Tibial artery (tissue), 4 donors: ENCODE measurements at regions not wholly inside any gene's neighbourhood (a gene's known extent, or its start where the extent isn't known, plus 50 kb on each side); places are given as distances from the start of the nearest gene placed in this dataset.
"Not testable (repeated sequence)": the region's sequence is repeated elsewhere in the genome, so short reads cannot be mapped to it uniquely, and the experiment has no call there.

Experiments used
- DNase-seq, 2 donors: peaks; one replicate each; pipeline ENCODE4 v3.0.0-alpha.2; 2019
- H3K27ac ChIP-seq, 2 donors: fragments of 200-600 bp; sonication (generic) in 1 of 2; 1 replicate in 1 of 2; 2 replicates in 1 of 2; pipeline ENCODE4 v1.5.1; 2018 to 2019; ENCODE audit warnings: mild to moderate bottlenecking in 1 of 2
- H3K27me3 ChIP-seq, 2 donors: fragments of 200-600 bp; sonication (generic) in 1 of 2; one replicate each; pipeline versions ENCODE4 v1.5.1 to v1.6.0; 2016 to 2019
- H3K36me3 ChIP-seq, 3 donors: fragments of 200-600 bp; sonication (generic) in 2 of 3; one replicate each; pipeline ENCODE4 v1.5.1; 2016 to 2019; ENCODE audit warnings: mild to moderate bottlenecking in 2 of 3
- H3K4me1 ChIP-seq, 4 donors: fragments of 200-600 bp; sonication (generic) in 2 of 4; 1 replicate in 3 of 4; 2 replicates in 1 of 4; pipeline ENCODE4 v1.5.1; 2016 to 2019
- H3K4me3 ChIP-seq, 2 donors: fragments of 200-600 bp; sonication (generic) in 1 of 2; 1 replicate in 1 of 2; 2 replicates in 1 of 2; pipeline ENCODE4 v1.5.1; 2018 to 2019; ENCODE audit warnings: mild to moderate bottlenecking in 2 of 2
- H3K9me3 ChIP-seq, 3 donors: fragments of 200-600 bp; sonication (generic) in 1 of 3; one replicate each; pipeline ENCODE4 v1.5.1; 2016 to 2019
- intact Hi-C: fragments of 100-400 bp; cut with DNase I; formaldehyde crosslinking; loops from one replicate; pipeline ENCODE4 v1.15.0; 2023; ENCODE audit warnings: low total_unique reads
- TF ChIP-seq, protein P1 (sequence below), 2 experiments: fragments of 200-600 bp in 1 of 2; fragments of 450-650 bp in 1 of 2; IDR thresholded peaks; one replicate each; pipeline ENCODE4 v1.5.1; 2017 to 2019; ENCODE audit warnings: antibody characterized with exemption in 2 of 2, mild to moderate bottlenecking in 1 of 2, moderate library complexity in 1 of 2

DNA sequence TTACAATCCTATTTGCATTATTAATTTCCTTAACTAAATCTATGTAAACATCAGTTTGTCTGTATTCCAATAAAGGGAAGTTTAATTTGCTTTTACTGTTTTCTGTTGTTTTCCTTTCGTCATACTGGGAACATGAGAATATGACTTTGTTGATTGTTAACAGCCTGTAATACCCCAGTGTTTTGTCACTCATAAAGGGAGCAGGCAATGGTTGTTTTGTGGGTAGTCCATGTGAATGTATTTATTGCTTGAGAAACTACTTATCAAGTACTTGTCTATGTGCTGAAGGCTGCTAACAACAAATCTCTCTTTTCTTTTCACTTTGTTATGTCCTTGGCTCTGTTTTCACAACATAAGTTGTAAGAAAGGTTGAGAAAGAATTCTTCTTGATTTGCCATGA is 1070.2 kb upstream of the ACO1 start:
- H3K9me3 ChIP-seq, result no peaks in the 10 kb centered on the region
- TF ChIP-seq, protein P1, sequence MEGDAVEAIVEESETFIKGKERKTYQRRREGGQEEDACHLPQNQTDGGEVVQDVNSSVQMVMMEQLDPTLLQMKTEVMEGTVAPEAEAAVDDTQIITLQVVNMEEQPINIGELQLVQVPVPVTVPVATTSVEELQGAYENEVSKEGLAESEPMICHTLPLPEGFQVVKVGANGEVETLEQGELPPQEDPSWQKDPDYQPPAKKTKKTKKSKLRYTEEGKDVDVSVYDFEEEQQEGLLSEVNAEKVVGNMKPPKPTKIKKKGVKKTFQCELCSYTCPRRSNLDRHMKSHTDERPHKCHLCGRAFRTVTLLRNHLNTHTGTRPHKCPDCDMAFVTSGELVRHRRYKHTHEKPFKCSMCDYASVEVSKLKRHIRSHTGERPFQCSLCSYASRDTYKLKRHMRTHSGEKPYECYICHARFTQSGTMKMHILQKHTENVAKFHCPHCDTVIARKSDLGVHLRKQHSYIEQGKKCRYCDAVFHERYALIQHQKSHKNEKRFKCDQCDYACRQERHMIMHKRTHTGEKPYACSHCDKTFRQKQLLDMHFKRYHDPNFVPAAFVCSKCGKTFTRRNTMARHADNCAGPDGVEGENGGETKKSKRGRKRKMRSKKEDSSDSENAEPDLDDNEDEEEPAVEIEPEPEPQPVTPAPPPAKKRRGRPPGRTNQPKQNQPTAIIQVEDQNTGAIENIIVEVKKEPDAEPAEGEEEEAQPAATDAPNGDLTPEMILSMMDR (IDR thresholded peaks at IDR 0.05), result no peak
- H3K4me3 ChIP-seq, result no peak overlapping the region
- intact Hi-C loops, result no loop called here
- DNase-seq, result no peak
- no peaks in the 10 kb centered on the region for H3K27me3 ChIP-seq
- no peaks in the 10 kb centered on the region for H3K4me1 ChIP-seq
- no peaks in the 10 kb centered on the region for H3K36me3 ChIP-seq
- H3K27ac ChIP-seq, result no peak overlapping the region

DNA sequence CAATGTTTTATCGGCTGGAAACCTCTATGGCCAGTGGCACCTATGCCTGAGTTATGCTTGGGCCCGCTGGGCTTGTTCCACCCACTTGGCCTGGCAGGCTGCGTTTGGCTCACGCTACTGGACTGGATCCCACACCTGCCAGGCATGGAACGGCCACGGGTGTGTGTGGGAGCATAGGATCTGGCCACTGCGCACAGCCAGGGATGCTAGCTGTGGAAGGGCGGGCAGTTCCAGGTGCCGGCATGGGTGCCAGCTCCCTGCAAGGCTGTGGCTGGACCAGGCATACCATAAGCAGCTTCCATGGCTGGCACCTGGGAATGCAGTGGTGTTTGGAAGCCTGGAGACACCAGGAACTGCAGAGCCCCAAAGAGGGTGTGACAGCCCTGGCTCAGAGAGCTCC is 1063.9 kb upstream of the ACO1 start:
- Histone ChIP-seq H3K36me3 (no peaks in the 10 kb centered on the region), H3K4me1 (no peaks in the 10 kb centered on the region), H3K27ac (no peak overlapping the region), H3K9me3 (no peaks in the 10 kb centered on the region), H3K4me3 (no peak overlapping the region), H3K27me3 (no peaks in the 10 kb centered on the region)
- intact Hi-C loops, result no loop called here
- TF ChIP-seq, protein P1 (IDR thresholded peaks at IDR 0.05), result no peak
- no peak for DNase-seq

DNA sequence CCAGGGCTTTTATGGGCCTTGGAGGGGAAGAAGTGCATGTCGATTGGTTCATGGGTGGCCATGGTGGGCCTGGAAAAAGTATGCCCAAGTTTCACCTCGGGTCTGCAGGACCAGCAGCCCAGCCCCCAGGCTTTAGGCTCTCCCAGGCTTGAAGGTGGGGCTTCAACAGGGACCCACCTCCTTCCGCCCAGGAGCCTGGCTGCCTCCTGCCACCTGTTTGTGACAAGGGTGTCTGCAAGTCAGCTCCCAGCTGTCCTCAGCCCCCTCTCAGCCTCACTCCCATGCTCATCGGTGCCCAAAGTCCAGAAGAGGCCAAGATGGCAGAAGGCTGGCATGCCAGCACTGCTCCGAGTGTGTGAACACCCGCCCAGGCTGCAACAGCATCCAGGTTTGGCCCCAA is 1063.2 kb upstream of the ACO1 start:
- intact Hi-C loops, result no loop called here
- no peaks in the 10 kb centered on the region for H3K4me1 ChIP-seq
- H3K27ac ChIP-seq, result no peak overlapping the region
- H3K27me3 ChIP-seq, result no peaks in the 10 kb centered on the region
- DNase-seq, result no peak
- H3K36me3 ChIP-seq, result no peaks in the 10 kb centered on the region
- no peaks in the 10 kb centered on the region for H3K9me3 ChIP-seq
- no peak overlapping the region for H3K4me3 ChIP-seq
- TF ChIP-seq, protein P1 (IDR thresholded peaks at IDR 0.05), result no peak

DNA sequence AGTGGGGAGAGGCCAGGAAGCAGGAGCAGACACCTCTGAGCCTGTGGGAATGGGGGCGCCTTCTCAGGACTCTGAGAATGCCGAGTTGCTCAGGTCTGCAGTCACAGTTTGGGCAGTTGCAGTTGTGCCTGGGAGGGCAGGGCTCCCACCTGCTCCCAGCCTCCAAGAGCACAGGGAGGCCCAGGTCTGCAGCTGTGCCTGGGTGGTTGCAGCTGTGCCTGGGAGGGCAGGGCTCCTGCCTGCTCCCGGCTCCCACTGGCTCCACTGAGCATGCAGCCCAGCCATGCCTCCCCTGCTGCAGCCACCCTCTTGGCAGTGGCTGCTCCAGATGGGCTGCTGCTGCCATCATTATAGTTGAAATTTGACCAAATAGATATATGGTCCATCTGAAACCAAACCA is 1062.8 kb upstream of the ACO1 start:
- H3K27ac ChIP-seq, result no peak overlapping the region
- no peaks in the 10 kb centered on the region for H3K4me1 ChIP-seq
- no peaks in the 10 kb centered on the region for H3K27me3 ChIP-seq
- H3K9me3 ChIP-seq, result no peaks in the 10 kb centered on the region
- DNase-seq, result no peak
- intact Hi-C loops, result no loop called here
- TF ChIP-seq, protein P1 (IDR thresholded peaks at IDR 0.05), result no peak
- no peak overlapping the region for H3K4me3 ChIP-seq
- no peaks in the 10 kb centered on the region for H3K36me3 ChIP-seq

DNA sequence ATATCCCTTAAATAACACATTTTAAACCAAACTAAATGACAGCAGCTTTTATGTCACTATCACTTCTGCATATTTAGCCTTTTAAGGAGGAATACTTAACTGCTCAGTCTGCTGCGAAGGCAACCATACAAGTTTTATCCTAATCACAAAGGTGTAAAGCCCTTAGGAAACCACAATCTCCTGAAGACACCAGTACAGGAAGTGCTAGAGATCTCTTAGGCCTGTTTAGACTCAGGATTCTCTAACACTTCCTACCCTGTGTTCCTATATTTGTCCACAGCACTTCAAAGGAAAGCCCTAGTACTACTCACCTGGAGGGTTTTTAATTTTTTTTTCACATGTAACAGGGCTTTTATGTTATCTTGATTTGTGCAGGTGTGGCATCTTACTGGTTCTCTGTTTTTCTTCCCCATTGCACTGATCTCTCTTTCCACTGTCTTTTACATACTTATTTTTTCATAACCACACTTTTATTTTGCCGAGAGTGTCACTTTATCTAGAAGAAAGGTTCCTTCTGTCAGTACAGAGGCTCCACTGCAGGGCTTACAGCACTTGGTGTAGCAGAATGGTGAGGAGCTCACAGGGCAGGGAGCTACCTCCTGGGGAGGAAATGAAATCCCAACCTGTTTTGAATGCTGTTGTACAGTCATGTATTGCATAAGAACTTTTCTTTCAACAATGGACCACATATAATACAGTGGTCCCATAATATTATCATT is 1060.6 kb upstream of the ACO1 start:
- H3K27ac ChIP-seq, result no peak overlapping the region
- H3K9me3 ChIP-seq, result no peaks in the 10 kb centered on the region
- H3K4me1 ChIP-seq, result no peaks in the 10 kb centered on the region
- TF ChIP-seq, protein P1 (IDR thresholded peaks at IDR 0.05), result no peak
- H3K36me3 ChIP-seq, result no peaks in the 10 kb centered on the region
- intact Hi-C loops, result no loop called here
- no peak overlapping the region for H3K4me3 ChIP-seq
- DNase-seq, result no peak
- H3K27me3 ChIP-seq, result no peaks in the 10 kb centered on the region

DNA sequence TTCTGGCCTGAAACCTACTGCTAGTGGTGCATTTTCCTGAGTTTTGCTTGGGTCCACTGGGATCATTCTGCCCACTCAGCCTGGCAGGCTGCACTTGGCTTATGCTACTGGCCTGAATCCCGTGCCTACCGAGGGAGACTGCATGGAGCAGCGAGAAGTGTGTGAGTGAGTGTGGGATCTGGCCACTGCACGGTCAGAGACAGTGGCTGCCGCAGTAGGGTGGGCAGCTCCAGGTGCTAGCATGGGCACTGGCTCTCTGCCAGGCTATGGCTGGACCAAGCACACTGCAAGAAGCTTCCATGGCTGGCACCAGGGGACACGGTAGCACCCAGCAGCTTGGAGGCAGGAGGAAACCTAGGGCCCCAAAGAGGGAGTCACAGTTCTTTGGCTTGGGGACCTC is 1058.7 kb upstream of the ACO1 start:
- TF ChIP-seq, protein P1 (IDR thresholded peaks at IDR 0.05), result no peak
- intact Hi-C loops, result no loop called here
- no peak for DNase-seq

DNA sequence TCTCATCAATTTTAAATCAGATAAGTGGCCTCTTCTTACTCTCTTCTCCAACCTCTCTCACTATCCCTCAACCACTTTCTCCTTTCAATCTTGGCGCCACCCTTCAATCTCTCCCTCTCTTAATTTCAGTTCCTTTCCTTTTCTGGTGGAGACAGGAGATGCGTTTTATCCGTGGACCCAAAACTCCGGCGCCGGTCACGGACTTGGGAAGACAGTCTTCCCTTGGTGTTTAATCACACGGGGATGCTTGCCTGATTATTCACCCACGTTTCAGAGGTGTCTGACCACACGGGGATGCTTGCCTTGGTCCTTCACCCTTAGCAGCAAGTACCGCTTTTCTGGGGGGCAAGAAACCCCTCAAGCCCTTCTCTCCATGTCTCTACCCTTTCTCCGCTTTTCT is 1057.6 kb upstream of the ACO1 start:
- H3K4me1 ChIP-seq, H3K9me3 ChIP-seq, DNase-seq, H3K4me3 ChIP-seq, H3K36me3 ChIP-seq, intact Hi-C loops, H3K27ac ChIP-seq, H3K27me3 ChIP-seq: not testable (repeated sequence)

More for the DNA sequence above, 1058.7 kb upstream of the ACO1 start:
- no peaks in the 10 kb centered on the region for H3K36me3 ChIP-seq
- no peak overlapping the region for H3K4me3 ChIP-seq
- H3K9me3 ChIP-seq, result no peaks in the 10 kb centered on the region
- no peaks in the 10 kb centered on the region for H3K4me1 ChIP-seq
- H3K27ac ChIP-seq, result no peak overlapping the region
- H3K27me3 ChIP-seq, result no peaks in the 10 kb centered on the region
